Nephron (organoid): ENCODE measurements at regions not wholly inside any gene's neighbourhood (a gene's known extent, or its start where the extent isn't known, plus 50 kb on each side); places are given as distances from the start of the nearest gene placed in this dataset.
A peak's percentile ranks its signal among the peaks of the same experiment; 100 is the strongest.

Source experiments
- H3K27ac Mint-ChIP-seq, 3 experiments: 2 replicates each; pipeline ENCODE4 v1.8.0; 2020; ENCODE audit warnings: mixed read lengths in 3 of 3, mild to moderate bottlenecking in 2 of 3, moderate library complexity in 1 of 3
- H3K27me3 Mint-ChIP-seq: 2 replicates; pipeline ENCODE4 v1.8.0; 2021; ENCODE audit warnings: low read depth, mild to moderate bottlenecking, moderate library complexity, mixed read lengths
- H3K36me3 Mint-ChIP-seq: 2 replicates; pipeline ENCODE4 v1.8.0; 2020; ENCODE audit warnings: low read depth, mixed read lengths
- H3K4me1 Mint-ChIP-seq: 2 replicates; pipeline ENCODE4 v1.8.0; 2020; ENCODE audit warnings: mixed read lengths
- H3K4me3 Mint-ChIP-seq, 3 experiments: 2 replicates each; pipeline ENCODE4 v1.8.0; 2020; ENCODE audit warnings: mild to moderate bottlenecking in 3 of 3, mixed read lengths in 3 of 3, moderate library complexity in 2 of 3
- H3K9me3 Mint-ChIP-seq: 2 replicates; pipeline ENCODE4 v1.8.0; 2020; ENCODE audit warnings: mixed read lengths
- TF ChIP-seq, protein P1 (sequence below), 3 experiments: fragments of 200-600 bp; sonication (generic); IDR thresholded peaks; one replicate each; pipeline ENCODE4 v1.5.0; 2021; ENCODE audit warnings: antibody characterized with exemption in 3 of 3; ENCODE audit not compliant: unreplicated experiment in 3 of 3

DNA sequence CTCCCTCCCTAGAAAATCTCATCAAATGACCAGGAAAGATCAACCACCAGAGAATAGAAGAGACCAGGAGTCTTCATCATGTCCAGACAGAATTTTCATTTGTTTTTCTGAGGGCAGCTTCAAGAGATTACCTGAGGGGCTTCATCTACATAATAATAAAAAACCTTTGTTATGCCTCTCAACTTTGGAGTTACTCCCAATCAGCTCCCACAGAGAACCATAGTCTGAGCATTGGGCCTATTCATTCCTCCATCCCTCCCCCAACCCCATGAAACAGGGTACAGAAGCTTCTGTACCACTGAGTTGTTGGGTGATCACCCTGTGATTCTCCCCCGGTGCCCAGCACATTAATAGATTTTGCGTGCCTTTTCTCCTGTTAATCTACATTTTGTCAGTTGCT is 53.3 kb upstream of the PRRC2C start:
- TF ChIP-seq, protein P1, sequence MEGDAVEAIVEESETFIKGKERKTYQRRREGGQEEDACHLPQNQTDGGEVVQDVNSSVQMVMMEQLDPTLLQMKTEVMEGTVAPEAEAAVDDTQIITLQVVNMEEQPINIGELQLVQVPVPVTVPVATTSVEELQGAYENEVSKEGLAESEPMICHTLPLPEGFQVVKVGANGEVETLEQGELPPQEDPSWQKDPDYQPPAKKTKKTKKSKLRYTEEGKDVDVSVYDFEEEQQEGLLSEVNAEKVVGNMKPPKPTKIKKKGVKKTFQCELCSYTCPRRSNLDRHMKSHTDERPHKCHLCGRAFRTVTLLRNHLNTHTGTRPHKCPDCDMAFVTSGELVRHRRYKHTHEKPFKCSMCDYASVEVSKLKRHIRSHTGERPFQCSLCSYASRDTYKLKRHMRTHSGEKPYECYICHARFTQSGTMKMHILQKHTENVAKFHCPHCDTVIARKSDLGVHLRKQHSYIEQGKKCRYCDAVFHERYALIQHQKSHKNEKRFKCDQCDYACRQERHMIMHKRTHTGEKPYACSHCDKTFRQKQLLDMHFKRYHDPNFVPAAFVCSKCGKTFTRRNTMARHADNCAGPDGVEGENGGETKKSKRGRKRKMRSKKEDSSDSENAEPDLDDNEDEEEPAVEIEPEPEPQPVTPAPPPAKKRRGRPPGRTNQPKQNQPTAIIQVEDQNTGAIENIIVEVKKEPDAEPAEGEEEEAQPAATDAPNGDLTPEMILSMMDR (IDR thresholded peaks at IDR 0.05; ENCODE audit: unreplicated experiment in 3 of 3), result no peak
- H3K9me3 Mint-ChIP-seq, result peaks cover 3% of the 10 kb centered on the region
- no peak overlapping the region for H3K4me3 Mint-ChIP-seq
- no peaks in the 10 kb centered on the region for H3K36me3 Mint-ChIP-seq
- H3K4me1 Mint-ChIP-seq, result no peaks in the 10 kb centered on the region
- H3K27me3 Mint-ChIP-seq, result peaks cover 6% of the 10 kb centered on the region
- no peak overlapping the region for H3K27ac Mint-ChIP-seq

DNA sequence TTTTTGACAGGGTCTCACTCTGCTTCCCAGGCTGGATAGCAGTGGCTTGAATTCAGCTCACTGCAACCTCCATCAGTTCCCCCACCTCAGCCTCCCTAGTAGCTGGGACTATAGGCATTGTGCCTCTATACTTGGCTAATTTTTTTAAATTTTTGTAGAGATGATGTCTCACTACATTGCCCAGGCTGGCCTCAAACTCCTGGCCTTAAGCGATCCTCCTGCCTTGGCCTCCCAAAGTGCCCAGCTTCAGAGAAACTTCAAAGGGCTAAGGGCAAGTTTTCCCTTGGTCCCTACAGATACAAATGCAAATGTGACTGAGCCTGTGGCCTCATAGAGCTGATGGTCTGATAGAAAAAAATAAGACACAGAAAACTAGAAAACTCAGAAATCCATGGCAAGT is 52.9 kb upstream of the PRRC2C start:
- Mint-ChIP-seq H3K9me3 (peaks cover 3% of the 10 kb centered on the region), H3K4me1 (no peaks in the 10 kb centered on the region), H3K36me3 (no peaks in the 10 kb centered on the region), H3K27me3 (peaks cover 6% of the 10 kb centered on the region), H3K4me3 (no peak overlapping the region), H3K27ac (no peak overlapping the region)
- TF ChIP-seq, protein P1 (IDR thresholded peaks at IDR 0.05; ENCODE audit: unreplicated experiment in 3 of 3), result no peak

DNA sequence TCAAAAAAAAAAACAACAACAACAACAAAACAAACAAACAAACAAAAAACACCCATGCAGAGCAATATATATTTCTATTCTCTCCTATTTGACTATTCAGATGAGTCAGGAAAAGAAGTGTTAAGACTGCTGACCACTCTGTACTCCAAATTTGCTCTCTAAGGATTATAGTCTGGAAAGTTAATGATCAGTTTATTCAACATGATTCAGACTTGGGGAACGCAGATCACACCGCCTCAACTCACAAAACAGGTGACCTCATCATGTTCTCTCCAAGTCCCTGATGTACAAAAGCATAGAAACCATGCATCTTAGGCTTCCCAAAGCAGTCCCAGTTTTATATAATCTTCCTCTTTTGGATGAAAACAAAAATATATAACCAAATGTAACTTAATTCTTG is 51.9 kb upstream of the PRRC2C start:
- H3K4me1 Mint-ChIP-seq, result no peaks in the 10 kb centered on the region
- peaks cover 3% of the 10 kb centered on the region for H3K9me3 Mint-ChIP-seq

DNA sequence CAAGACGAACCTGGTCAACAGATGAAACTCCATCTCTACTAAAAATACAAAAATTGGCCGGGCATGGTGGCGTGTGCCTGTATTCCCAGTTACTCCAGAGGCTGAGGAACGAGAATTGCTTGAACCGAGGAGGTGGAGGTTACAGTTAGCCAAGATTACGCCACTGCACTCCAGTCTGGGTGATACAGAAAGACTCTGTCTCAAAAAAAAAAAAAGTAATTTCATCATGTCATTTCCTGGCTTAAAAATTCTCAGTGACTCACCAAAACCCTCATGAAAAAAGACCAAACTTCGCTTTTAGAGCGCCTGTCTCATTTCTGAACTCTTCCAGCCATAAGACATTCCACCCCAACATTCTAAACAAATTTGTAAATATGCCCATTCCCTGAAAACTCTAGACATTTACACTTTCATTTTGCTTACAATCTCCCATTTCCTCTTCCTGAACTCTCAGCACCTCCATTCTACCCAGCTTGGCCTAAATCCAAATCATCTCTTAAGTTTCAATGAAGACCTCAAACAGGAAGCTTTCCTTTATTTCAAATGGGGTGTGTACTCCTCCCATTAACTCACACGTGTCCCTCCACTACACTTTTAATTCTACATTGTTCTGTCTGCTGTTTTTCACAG is 50.5 kb upstream of the PRRC2C start:
- H3K9me3 Mint-ChIP-seq, result no peaks in the 10 kb centered on the region
- peaks cover 6% of the 10 kb centered on the region for H3K27me3 Mint-ChIP-seq
- TF ChIP-seq, protein P1 (IDR thresholded peaks at IDR 0.05; ENCODE audit: unreplicated experiment in 3 of 3), result no peak
- H3K4me3 Mint-ChIP-seq, result no peak overlapping the region
- H3K4me1 Mint-ChIP-seq, result no peaks in the 10 kb centered on the region
- H3K27ac Mint-ChIP-seq, result peak overlapping the region in 2 of 3 experiments; percentile 1 to 8
- H3K36me3 Mint-ChIP-seq, result no peaks in the 10 kb centered on the region

More for the DNA sequence above, 51.9 kb upstream of the PRRC2C start:
- TF ChIP-seq, protein P1 (IDR thresholded peaks at IDR 0.05; ENCODE audit: unreplicated experiment in 3 of 3), result no peak
- H3K27me3 Mint-ChIP-seq, result peaks cover 6% of the 10 kb centered on the region
- no peak overlapping the region for H3K27ac Mint-ChIP-seq
- no peaks in the 10 kb centered on the region for H3K36me3 Mint-ChIP-seq
- H3K4me3 Mint-ChIP-seq, result no peak overlapping the region
